ENCODE measurements at regions not wholly inside any gene's neighbourhood (a gene's known extent, or its start where the extent isn't known, plus 50 kb on each side); places are given as distances from the start of the nearest gene placed in this dataset.

DNA sequence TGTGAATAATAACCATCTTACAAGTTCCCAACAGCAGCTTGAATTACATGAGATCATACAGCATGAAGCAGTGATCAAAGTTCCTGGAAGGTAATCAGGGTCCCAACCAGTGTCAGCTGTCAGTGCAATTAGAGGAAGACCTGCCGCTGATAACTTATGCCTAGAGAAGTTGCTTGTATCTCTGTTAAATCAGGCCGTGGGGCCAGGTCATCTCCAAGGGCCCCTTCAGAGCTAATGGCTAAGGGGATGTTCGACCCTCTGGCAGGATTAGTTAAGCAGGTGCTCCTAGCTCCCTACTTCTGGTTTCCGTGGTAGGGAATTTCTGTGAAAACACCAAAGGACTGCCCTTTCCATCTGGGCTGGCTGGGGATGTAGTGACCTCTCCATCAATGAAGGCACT is 251.0 kb downstream of the FAM43A start:
- Histone ChIP-seq H4K20me1 (ENCODE audit: insufficient read depth) (no peaks in the 10 kb centered on the region), H3K9me3 (ENCODE audit: low read length) (no peaks in the 10 kb centered on the region)

DNA sequence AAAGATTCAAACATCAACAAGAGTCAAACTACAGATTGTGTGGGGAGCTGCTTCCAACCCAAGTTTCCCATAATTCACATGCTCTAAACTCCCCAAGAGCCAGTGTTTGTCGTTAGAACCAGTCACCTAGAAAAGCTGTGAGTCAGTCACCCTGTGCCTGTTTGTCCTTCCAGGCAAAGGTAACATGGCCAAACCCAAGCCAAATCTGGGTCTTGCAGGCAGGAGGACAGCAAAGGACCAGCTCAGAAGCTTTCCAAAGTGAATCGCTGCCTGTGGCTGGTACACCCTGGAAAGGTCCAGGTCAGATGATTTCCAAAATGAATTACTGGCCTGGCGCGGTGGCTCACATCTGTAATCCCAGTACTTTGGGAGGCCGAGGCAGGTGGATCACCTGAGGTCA is 251.5 kb downstream of the FAM43A start:
- Histone ChIP-seq H3K36me3 (ENCODE audit: insufficient read depth, low read length) (no peaks in the 10 kb centered on the region), H3K4me3 (ENCODE audit: low read length) (no peak overlapping the region), H3K79me2 (replicated peaks; ENCODE audit: insufficient read depth, low read length) (no peaks in the 10 kb centered on the region), H3K4me2 (ENCODE audit: low read length) (no peak overlapping the region), H3K27me3 (ENCODE audit: insufficient read depth, low read depth, low read length) (no peaks in the 10 kb centered on the region), H3K9me2 (ENCODE audit: insufficient read depth, low read length) (no peaks in the 10 kb centered on the region), H3F3A (ENCODE audit: insufficient read depth, low read length, poor library complexity, severe bottlenecking) (no peaks in the 10 kb centered on the region), H2AFZ (ENCODE audit: low read depth, low read length) (no peak overlapping the region), H4K20me1 (ENCODE audit: insufficient read depth) (no peaks in the 10 kb centered on the region), H3K27ac (ENCODE audit: low read length) (no peak overlapping the region), H3K9me3 (ENCODE audit: low read length) (no peaks in the 10 kb centered on the region), H3K9ac (ENCODE audit: low read length) (no peak overlapping the region)
- TF ChIP-seq, protein P1, sequence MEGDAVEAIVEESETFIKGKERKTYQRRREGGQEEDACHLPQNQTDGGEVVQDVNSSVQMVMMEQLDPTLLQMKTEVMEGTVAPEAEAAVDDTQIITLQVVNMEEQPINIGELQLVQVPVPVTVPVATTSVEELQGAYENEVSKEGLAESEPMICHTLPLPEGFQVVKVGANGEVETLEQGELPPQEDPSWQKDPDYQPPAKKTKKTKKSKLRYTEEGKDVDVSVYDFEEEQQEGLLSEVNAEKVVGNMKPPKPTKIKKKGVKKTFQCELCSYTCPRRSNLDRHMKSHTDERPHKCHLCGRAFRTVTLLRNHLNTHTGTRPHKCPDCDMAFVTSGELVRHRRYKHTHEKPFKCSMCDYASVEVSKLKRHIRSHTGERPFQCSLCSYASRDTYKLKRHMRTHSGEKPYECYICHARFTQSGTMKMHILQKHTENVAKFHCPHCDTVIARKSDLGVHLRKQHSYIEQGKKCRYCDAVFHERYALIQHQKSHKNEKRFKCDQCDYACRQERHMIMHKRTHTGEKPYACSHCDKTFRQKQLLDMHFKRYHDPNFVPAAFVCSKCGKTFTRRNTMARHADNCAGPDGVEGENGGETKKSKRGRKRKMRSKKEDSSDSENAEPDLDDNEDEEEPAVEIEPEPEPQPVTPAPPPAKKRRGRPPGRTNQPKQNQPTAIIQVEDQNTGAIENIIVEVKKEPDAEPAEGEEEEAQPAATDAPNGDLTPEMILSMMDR (IDR thresholded peaks at IDR 0.05; ENCODE audit: poor library complexity, severe bottlenecking), result no peak
- TF ChIP-seq EP300 (conservative IDR thresholded peaks at IDR 0.05; ENCODE audit: poor library complexity, severe bottlenecking) (no peak), MXI1 (conservative IDR thresholded peaks at IDR 0.05; ENCODE audit: poor library complexity, severe bottlenecking) (no peak), EZH2 (IDR thresholded peaks at IDR 0.05; ENCODE audit: borderline replicate concordance, insufficient read depth, low read length, poor library complexity, severe bottlenecking) (no peak), RAD21 (conservative IDR thresholded peaks at IDR 0.05) (no peak), SMC3 (conservative IDR thresholded peaks at IDR 0.05; ENCODE audit: poor library complexity) (no peak), TAF1 (IDR thresholded peaks at IDR 0.05; ENCODE audit: low read depth) (no peak), POLR2AphosphoS5 (IDR thresholded peaks at IDR 0.05) (no peak)
- TF ChIP-seq, protein P2, sequence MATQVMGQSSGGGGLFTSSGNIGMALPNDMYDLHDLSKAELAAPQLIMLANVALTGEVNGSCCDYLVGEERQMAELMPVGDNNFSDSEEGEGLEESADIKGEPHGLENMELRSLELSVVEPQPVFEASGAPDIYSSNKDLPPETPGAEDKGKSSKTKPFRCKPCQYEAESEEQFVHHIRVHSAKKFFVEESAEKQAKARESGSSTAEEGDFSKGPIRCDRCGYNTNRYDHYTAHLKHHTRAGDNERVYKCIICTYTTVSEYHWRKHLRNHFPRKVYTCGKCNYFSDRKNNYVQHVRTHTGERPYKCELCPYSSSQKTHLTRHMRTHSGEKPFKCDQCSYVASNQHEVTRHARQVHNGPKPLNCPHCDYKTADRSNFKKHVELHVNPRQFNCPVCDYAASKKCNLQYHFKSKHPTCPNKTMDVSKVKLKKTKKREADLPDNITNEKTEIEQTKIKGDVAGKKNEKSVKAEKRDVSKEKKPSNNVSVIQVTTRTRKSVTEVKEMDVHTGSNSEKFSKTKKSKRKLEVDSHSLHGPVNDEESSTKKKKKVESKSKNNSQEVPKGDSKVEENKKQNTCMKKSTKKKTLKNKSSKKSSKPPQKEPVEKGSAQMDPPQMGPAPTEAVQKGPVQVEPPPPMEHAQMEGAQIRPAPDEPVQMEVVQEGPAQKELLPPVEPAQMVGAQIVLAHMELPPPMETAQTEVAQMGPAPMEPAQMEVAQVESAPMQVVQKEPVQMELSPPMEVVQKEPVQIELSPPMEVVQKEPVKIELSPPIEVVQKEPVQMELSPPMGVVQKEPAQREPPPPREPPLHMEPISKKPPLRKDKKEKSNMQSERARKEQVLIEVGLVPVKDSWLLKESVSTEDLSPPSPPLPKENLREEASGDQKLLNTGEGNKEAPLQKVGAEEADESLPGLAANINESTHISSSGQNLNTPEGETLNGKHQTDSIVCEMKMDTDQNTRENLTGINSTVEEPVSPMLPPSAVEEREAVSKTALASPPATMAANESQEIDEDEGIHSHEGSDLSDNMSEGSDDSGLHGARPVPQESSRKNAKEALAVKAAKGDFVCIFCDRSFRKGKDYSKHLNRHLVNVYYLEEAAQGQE (IDR thresholded peaks at IDR 0.05; ENCODE audit: borderline replicate concordance), result no peak

More for the DNA sequence above, 251.0 kb downstream of the FAM43A start:
- Histone ChIP-seq H3K9ac (ENCODE audit: low read length) (no peak overlapping the region), H3K9me2 (ENCODE audit: insufficient read depth, low read length) (no peaks in the 10 kb centered on the region), H3K4me2 (ENCODE audit: low read length) (no peak overlapping the region), H2AFZ (ENCODE audit: low read depth, low read length) (no peak overlapping the region), H3F3A (ENCODE audit: insufficient read depth, low read length, poor library complexity, severe bottlenecking) (no peaks in the 10 kb centered on the region), H3K27ac (ENCODE audit: low read length) (no peak overlapping the region), H3K27me3 (ENCODE audit: insufficient read depth, low read depth, low read length) (no peaks in the 10 kb centered on the region), H3K4me3 (ENCODE audit: low read length) (no peak overlapping the region), H3K79me2 (replicated peaks; ENCODE audit: insufficient read depth, low read length) (no peaks in the 10 kb centered on the region), H3K36me3 (ENCODE audit: insufficient read depth, low read length) (no peaks in the 10 kb centered on the region)
- TF ChIP-seq, protein P1 (IDR thresholded peaks at IDR 0.05; ENCODE audit: poor library complexity, severe bottlenecking), result no peak
- TF ChIP-seq TAF1 (IDR thresholded peaks at IDR 0.05; ENCODE audit: low read depth) (no peak), MXI1 (conservative IDR thresholded peaks at IDR 0.05; ENCODE audit: poor library complexity, severe bottlenecking) (no peak), SMC3 (conservative IDR thresholded peaks at IDR 0.05; ENCODE audit: poor library complexity) (no peak), RAD21 (conservative IDR thresholded peaks at IDR 0.05) (no peak), EZH2 (IDR thresholded peaks at IDR 0.05; ENCODE audit: borderline replicate concordance, insufficient read depth, low read length, poor library complexity, severe bottlenecking) (no peak), POLR2AphosphoS5 (IDR thresholded peaks at IDR 0.05) (no peak), EP300 (conservative IDR thresholded peaks at IDR 0.05; ENCODE audit: poor library complexity, severe bottlenecking) (no peak)
- TF ChIP-seq, protein P2 (IDR thresholded peaks at IDR 0.05; ENCODE audit: borderline replicate concordance), result no peak
